T-helper 17 cell (primary cell): ENCODE measurements at regions not wholly inside any gene's neighbourhood (a gene's known extent, or its start where the extent isn't known, plus 50 kb on each side); places are given as distances from the start of the nearest gene placed in this dataset.

Experiments
- ATAC-seq: fragments of 150-1000 bp; cut with Tn5 transposase; 2 replicates; pipeline ENCODE4 v1.10.0; 2021; ENCODE audit warnings: mild to moderate bottlenecking, moderate library complexity
- DNase-seq, 3 donors: peaks; one replicate each; pipeline versions ENCODE4 v3.0.0 to v3.0.0-alpha.2; 2020 to 2021
- H3K9me3 ChIP-seq: one replicate; pipeline ENCODE4 v1.7.0; 2013; ENCODE audit warnings: low read length, mild to moderate bottlenecking; ENCODE audit not compliant: control insufficient read depth, poor library complexity, severe bottlenecking
- H3K27ac Mint-ChIP-seq: one replicate; pipeline ENCODE4 v1.8.0; 2022; ENCODE audit warnings: mild to moderate bottlenecking, moderate library complexity, mixed read lengths
- H3K27me3 Mint-ChIP-seq: one replicate; pipeline ENCODE4 v1.8.0; 2022; ENCODE audit warnings: mixed read lengths
- H3K36me3 Mint-ChIP-seq: one replicate; pipeline ENCODE4 v1.8.0; 2022; ENCODE audit warnings: low read depth, mixed read lengths
- H3K4me1 Mint-ChIP-seq: one replicate; pipeline ENCODE4 v1.8.0; 2022; ENCODE audit warnings: mild to moderate bottlenecking, mixed read lengths
- H3K4me3 Mint-ChIP-seq: one replicate; pipeline ENCODE4 v1.8.0; 2022; ENCODE audit warnings: mild to moderate bottlenecking, moderate library complexity, mixed read lengths

DNA sequence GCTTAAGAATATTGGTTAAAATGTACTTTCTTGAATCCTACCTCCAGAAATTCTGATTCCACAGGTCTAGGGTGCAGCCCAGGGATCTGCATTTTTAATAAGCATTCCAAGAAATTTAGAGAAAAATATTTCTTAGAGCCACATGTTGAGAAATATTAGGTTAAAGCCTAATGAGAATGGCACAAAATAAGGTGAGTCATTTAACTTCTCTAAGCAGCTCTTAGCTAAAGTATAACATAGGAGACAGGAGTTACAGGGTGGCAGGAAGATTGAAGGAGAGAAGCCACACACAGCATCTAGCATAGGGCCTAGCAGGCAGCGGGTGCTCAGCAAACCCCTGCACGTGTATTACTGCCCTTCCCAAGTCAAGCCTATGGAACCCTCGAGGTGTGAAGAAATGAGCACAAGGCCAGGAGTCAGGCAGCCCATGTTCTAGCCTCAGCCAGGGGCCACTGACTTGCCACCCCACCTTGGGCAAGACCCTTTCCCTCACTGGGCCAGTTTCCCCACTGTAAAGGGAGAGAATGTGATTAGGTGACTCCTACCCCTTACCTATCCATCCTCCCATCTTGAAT, 197.1 kb upstream of the TLE3 start:
- Mint-ChIP-seq H3K4me3 (no peak overlapping the region), H3K27ac (no peak overlapping the region), H3K27me3 (no peaks in the 10 kb centered on the region), H3K4me1 (peaks cover 4% of the 10 kb centered on the region), H3K36me3 (no peaks in the 10 kb centered on the region)
- H3K9me3 ChIP-seq: no peaks in the 10 kb centered on the region
- DNase-seq (no peak), ATAC-seq (no peak)

DNA sequence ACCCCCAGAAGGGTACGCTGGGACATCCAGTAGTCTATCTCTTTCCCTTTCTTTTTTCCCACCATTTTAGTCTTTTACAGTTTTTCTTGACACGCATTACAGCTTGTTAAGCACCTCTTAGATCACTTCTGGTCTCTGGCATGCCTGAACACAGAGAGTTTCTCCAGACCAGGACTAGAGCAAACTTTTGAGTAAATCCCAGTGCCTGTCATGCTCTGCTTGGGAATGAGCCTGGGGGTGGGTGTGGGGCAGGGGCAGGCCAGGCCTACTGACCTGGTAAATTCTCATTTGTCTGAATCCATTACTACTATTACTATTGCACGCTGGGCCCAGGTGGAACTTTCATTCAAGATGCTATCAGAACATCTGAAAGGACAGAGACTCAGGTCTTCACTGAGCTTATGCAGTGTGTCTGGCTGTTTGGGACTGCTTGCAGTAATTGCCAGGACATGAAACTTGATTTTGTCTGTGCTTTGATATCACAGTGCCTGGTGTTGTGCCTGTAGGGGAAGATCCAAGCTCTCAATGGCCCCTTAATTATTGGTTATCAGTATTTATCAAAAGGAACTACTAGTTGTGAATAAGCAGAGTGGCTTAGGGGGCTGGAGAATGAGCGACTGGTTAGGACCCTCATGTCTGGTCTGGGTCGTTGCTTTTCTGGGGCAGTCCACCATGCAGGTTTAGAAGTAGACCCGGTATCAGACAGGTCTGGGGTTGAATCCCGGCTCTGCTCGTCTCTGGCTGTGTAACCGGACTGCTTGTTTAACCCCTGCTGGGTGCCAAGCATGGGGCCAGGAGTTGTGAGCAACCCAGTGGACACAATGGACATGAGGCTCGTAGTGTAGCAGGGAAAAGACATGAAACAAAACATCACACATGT, 196.1 kb upstream of the TLE3 start:
- no peak for ATAC-seq
- no peaks in the 10 kb centered on the region for H3K27me3 Mint-ChIP-seq

DNA sequence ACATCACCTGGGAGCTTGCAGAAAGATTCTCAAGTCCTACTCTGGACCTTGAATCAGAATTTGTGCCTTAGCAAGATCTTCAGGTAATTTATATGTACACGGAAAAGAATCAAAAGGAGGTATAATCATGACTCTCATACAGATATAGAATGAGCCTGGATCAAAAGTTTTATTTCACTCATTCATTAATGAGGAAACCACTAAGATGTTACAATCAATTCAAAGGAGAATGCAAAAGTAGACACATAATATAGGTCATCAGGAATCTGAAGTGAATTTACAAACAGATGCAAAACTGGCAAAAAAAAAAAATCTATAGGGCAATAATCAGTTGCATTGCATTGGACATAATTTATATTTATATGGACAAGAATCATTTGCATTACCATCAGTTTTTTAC, 195.4 kb upstream of the TLE3 start:
- Mint-ChIP-seq H3K36me3 (no peaks in the 10 kb centered on the region), H3K27me3 (no peaks in the 10 kb centered on the region), H3K4me1 (peaks cover 4% of the 10 kb centered on the region), H3K4me3 (no peak overlapping the region), H3K27ac (no peak overlapping the region)
- DNase-seq: no peak
- ATAC-seq: no peak
- no peaks in the 10 kb centered on the region for H3K9me3 ChIP-seq

More for the DNA sequence above, 196.1 kb upstream of the TLE3 start:
- Mint-ChIP-seq H3K4me3 (no peak overlapping the region), H3K4me1 (peaks cover 4% of the 10 kb centered on the region), H3K27ac (no peak overlapping the region), H3K36me3 (no peaks in the 10 kb centered on the region)
- no peak for DNase-seq
- H3K9me3 ChIP-seq: no peaks in the 10 kb centered on the region

DNA sequence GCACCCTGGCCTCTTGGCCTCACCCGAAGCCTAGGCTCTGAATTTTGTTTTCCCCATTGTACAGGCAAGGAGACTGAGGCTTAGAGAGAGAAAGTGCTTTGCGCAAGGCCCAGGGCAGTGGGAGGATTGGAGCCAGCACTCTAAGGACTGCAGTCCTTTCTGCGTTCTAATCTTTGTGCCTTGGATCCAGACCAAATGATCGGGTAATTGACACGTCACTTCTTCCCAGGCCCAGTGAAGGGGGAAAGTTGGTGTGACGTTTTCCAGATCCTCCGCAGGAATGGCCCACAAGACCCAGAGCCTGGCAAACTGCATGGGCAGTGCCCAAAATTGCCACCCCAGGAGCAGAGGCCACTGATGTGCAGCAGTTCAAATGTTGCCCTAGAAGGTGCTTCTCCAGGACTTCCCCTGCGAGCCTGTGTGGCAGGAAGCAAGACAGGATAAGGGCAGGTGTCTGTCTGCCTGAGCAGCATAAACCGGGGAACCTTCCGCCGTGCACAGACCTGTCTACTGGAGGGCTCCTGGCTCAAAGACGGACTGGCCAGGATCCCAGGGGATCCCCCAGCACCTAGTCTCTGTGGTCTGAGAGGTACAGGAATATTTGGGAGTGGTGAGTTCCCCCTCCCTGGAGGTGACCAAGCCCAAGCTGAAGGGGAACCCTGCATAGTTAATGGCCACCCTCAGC, 194.5 kb upstream of the TLE3 start:
- ATAC-seq: no peak
- no peak for DNase-seq
- H3K4me3 Mint-ChIP-seq: no peak overlapping the region
- H3K36me3 Mint-ChIP-seq: no peaks in the 10 kb centered on the region
- no peaks in the 10 kb centered on the region for H3K27me3 Mint-ChIP-seq
- peaks cover 4% of the 10 kb centered on the region for H3K4me1 Mint-ChIP-seq
- H3K9me3 ChIP-seq: no peaks in the 10 kb centered on the region
- H3K27ac Mint-ChIP-seq: no peak overlapping the region

DNA sequence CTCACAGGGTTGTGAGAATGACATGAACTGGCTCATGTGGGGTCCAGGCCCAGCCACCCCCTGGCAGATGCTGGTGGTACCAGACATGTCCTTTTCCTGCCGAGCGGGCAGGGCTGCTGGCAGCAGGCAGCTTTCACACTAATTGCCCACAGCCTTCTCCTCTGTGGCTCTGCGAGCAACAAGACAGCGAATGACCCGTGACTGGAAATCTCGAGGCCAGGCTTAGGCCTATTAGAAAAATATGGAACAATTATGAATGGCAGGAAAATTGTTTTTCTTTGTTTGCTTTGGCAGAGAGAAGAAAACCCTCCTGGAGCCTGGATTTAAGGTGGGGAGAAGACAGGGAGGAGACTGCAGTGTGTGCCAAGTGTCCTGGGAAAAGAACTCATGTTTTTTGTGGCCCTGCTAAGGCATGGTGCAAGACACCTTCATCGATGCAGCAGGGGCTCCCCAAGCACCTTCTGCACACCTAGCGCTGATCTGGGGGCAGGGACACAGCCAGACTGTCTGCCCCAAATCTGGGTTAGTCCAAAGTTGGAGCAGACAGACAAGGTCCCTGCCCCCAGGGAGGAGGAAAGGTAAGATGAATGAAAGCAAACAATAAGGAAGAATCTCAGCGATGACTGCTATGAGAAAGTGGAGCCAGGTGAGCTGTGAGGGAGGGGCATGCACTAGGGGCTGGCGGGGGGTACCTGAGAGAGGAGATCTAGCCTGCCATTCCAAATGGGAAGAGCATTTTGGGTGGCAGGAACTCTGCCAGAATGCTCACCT, 193.8 kb upstream of the TLE3 start:
- Mint-ChIP-seq H3K27ac (no peak overlapping the region), H3K4me1 (peaks cover 4% of the 10 kb centered on the region), H3K27me3 (no peaks in the 10 kb centered on the region), H3K36me3 (no peaks in the 10 kb centered on the region), H3K4me3 (no peak overlapping the region)
- H3K9me3 ChIP-seq: no peaks in the 10 kb centered on the region
- no peak for DNase-seq
- no peak for ATAC-seq

DNA sequence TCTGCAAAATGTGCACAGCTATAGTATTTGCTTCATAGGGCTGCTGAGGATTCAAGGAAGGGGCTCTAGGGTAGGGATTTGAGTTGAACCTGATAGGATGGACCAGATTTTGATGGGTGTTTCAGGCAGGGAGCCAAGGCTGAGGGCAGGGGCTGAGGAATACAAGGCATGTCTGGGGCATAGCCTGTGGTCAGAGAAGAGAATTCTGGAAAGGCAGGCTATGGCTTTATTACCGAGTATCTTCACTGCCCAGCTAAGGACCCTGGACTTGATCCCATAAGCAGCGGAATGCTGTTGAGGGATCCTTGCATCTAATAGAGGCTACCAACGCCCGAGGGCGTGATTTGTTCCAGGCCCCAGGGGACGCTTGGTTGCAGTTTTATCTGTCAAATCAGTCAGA, 193.0 kb upstream of the TLE3 start:
- ATAC-seq: no peak

GRCh38 chr15:70289191-70289955, 191.7 kb upstream of the TLE3 start:
- DNase-seq: no peak
- H3K4me1 Mint-ChIP-seq: peaks cover 8% of the 10 kb centered on the region
- H3K9me3 ChIP-seq: no peaks in the 10 kb centered on the region
- ATAC-seq: no peak
- no peak overlapping the region for H3K4me3 Mint-ChIP-seq
- no peaks in the 10 kb centered on the region for H3K27me3 Mint-ChIP-seq
- no peak overlapping the region for H3K27ac Mint-ChIP-seq
- no peaks in the 10 kb centered on the region for H3K36me3 Mint-ChIP-seq

More for the DNA sequence above, 193.0 kb upstream of the TLE3 start:
- no peak for DNase-seq
- Mint-ChIP-seq H3K36me3 (no peaks in the 10 kb centered on the region), H3K4me1 (peaks cover 2% of the 10 kb centered on the region), H3K4me3 (no peak overlapping the region), H3K27me3 (no peaks in the 10 kb centered on the region), H3K27ac (no peak overlapping the region)
- no peaks in the 10 kb centered on the region for H3K9me3 ChIP-seq

GRCh38 chr15:70286113-70286806, 188.5 kb upstream of the TLE3 start:
- no peaks in the 10 kb centered on the region for H3K36me3 Mint-ChIP-seq
- H3K27me3 Mint-ChIP-seq: no peaks in the 10 kb centered on the region
- no peak for DNase-seq
- H3K4me3 Mint-ChIP-seq: no peak overlapping the region
- no peaks in the 10 kb centered on the region for H3K9me3 ChIP-seq
- no peak overlapping the region for H3K27ac Mint-ChIP-seq
- no peak for ATAC-seq
- H3K4me1 Mint-ChIP-seq: peaks cover 8% of the 10 kb centered on the region

GRCh38 chr15:70284438-70285214, 186.9 kb upstream of the TLE3 start:
- ATAC-seq (peak; percentile 40), DNase-seq (no peak)
- Mint-ChIP-seq H3K36me3 (no peaks in the 10 kb centered on the region), H3K27me3 (no peaks in the 10 kb centered on the region), H3K27ac (no peak overlapping the region), H3K4me1 (peaks cover 6% of the 10 kb centered on the region), H3K4me3 (peak overlapping the region; percentile 31)
- no peaks in the 10 kb centered on the region for H3K9me3 ChIP-seq

- H3K9me3 ChIP-seq: no peaks in the 10 kb centered on the region
- Mint-ChIP-seq H3K4me3 (no peak overlapping the region), H3K27ac (no peak overlapping the region), H3K27me3 (no peaks in the 10 kb centered on the region), H3K4me1 (peaks cover 6% of the 10 kb centered on the region), H3K36me3 (no peaks in the 10 kb centered on the region)
- no peak for ATAC-seq
- no peak for DNase-seq
These were observed 185.8 kb upstream of the TLE3 start for GRCh38 chr15:70283511-70283910.

DNA sequence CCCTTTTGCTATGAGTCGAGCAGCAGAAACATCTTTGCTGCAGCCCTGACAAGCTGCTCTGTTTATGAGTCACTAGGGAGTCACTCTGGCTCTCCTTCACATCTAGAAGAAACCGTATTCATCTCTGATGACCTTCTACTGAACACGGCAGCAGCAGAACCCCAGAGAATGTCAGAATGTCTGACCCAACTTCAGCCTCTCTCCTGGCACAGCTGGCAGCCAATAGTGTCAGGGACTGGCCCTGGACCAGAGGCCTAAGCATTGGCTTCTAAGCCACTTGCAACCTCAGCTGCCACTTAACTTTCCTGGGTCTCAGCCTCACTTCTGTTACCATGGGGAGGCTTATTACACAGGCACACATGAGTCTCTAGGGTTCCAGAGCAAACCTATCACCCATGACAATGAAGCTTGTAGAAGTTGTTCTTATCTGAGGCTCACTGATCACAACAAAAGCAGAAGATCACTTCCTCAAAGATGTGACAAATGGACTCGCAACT, 184.1 kb upstream of the TLE3 start:
- no peaks in the 10 kb centered on the region for H3K9me3 ChIP-seq
- no peaks in the 10 kb centered on the region for H3K36me3 Mint-ChIP-seq
- H3K27ac Mint-ChIP-seq: no peak overlapping the region
- no peak overlapping the region for H3K4me3 Mint-ChIP-seq
- ATAC-seq (no peak), DNase-seq (no peak)
- H3K27me3 Mint-ChIP-seq: peaks cover 6% of the 10 kb centered on the region
- peaks cover 9% of the 10 kb centered on the region for H3K4me1 Mint-ChIP-seq
